Mesenchymal stem cell (in vitro differentiated cells and primary cell): ENCODE measurements at regions not wholly inside any gene's neighbourhood (a gene's known extent, or its start where the extent isn't known, plus 50 kb on each side); places are given as distances from the start of the nearest gene placed in this dataset.
"Not testable (repeated sequence)": the region's sequence is repeated elsewhere in the genome, so short reads cannot be mapped to it uniquely, and the experiment has no call there.

Experiments used
- DNase-seq: peaks from one replicate; pipeline ENCODE4 v3.0.0-alpha.2; 2013
- H2AFZ ChIP-seq: one replicate; pipeline ENCODE4 v1.6.1; 2013; ENCODE audit warnings: low read depth, mild to moderate bottlenecking, control low read depth, inconsistent platforms, low read length, moderate library complexity
- H2AK5ac ChIP-seq: 2 replicates; pipeline ENCODE4 v1.6.1; 2013; ENCODE audit warnings: low read length, moderate library complexity, mild to moderate bottlenecking, inconsistent platforms; ENCODE audit not compliant: severe bottlenecking
- H2BK120ac ChIP-seq: one replicate; pipeline ENCODE4 v1.6.1; 2013; ENCODE audit warnings: low read depth, mild to moderate bottlenecking, inconsistent platforms, low read length, moderate library complexity
- H2BK12ac ChIP-seq, 2 experiments: one replicate each; pipeline ENCODE4 v1.6.1; 2013; ENCODE audit warnings: inconsistent platforms in 2 of 2, low read length in 2 of 2, mild to moderate bottlenecking in 2 of 2, moderate library complexity in 2 of 2, control low read depth in 1 of 2
- H2BK15ac ChIP-seq: one replicate; pipeline ENCODE4 v1.6.1; 2013; ENCODE audit warnings: mild to moderate bottlenecking, low read depth, inconsistent platforms; ENCODE audit not compliant: poor library complexity, severe bottlenecking
- H2BK5ac ChIP-seq: 2 replicates; pipeline ENCODE4 v1.6.1; 2013; ENCODE audit warnings: low read depth, mild to moderate bottlenecking, low read length, control low read depth, inconsistent platforms; ENCODE audit not compliant: poor library complexity, severe bottlenecking
- H3K14ac ChIP-seq, 2 experiments: one replicate each; pipeline ENCODE4 v1.6.1; 2013; ENCODE audit warnings: inconsistent platforms in 2 of 2, low read length in 2 of 2, control low read depth in 1 of 2, mild to moderate bottlenecking in 1 of 2, moderate library complexity in 1 of 2
- H3K18ac ChIP-seq, 2 experiments: one replicate each; pipeline ENCODE4 v1.6.1; 2013; ENCODE audit warnings: inconsistent platforms in 2 of 2, low read length in 2 of 2, control low read depth in 1 of 2, low read depth in 1 of 2, mild to moderate bottlenecking in 1 of 2
- H3K23ac ChIP-seq, 2 experiments: one replicate each; pipeline ENCODE4 v1.6.1; 2013; ENCODE audit warnings: inconsistent platforms in 2 of 2, low read length in 2 of 2, mild to moderate bottlenecking in 2 of 2, moderate library complexity in 2 of 2, control low read depth in 1 of 2
- H3K27ac ChIP-seq: 2 replicates; pipeline ENCODE4 v1.5.1; 2013; ENCODE audit warnings: mild to moderate bottlenecking, moderate library complexity, low read length, control low read depth, inconsistent platforms; ENCODE audit not compliant: poor library complexity, severe bottlenecking
- H3K27me3 ChIP-seq, 2 experiments: 2 replicates each; pipeline versions ENCODE4 v1.6.1 to v1.7.0; 2013; ENCODE audit warnings: low read length in 2 of 2, mild to moderate bottlenecking in 2 of 2, moderate library complexity in 2 of 2, control low read depth in 1 of 2, inconsistent platforms in 1 of 2; ENCODE audit not compliant: control insufficient read depth in 1 of 2, insufficient read depth in 1 of 2
- H3K36me3 ChIP-seq, 2 experiments: 2 replicates each; pipeline versions ENCODE4 v1.6.1 to v1.7.0; 2013; ENCODE audit warnings: low read length in 2 of 2, control low read depth in 1 of 2, inconsistent platforms in 1 of 2, low read depth in 1 of 2, mild to moderate bottlenecking in 1 of 2; ENCODE audit not compliant: insufficient read depth in 2 of 2, control insufficient read depth in 1 of 2
- H3K4ac ChIP-seq, 2 experiments: one replicate each; pipeline ENCODE4 v1.6.1; 2013; ENCODE audit warnings: inconsistent platforms in 2 of 2, low read length in 2 of 2, mild to moderate bottlenecking in 2 of 2, moderate library complexity in 2 of 2, control low read depth in 1 of 2, low read depth in 1 of 2
- H3K4me1 ChIP-seq: 2 replicates; pipeline ENCODE4 v1.6.1; 2013; ENCODE audit warnings: low read depth, low read length, control low read depth; ENCODE audit not compliant: control insufficient read depth, insufficient read depth
- H3K4me2 ChIP-seq: 2 replicates; pipeline ENCODE4 v1.6.1; 2013; ENCODE audit warnings: low read length, mild to moderate bottlenecking, inconsistent platforms; ENCODE audit not compliant: poor library complexity, severe bottlenecking
- H3K4me3 ChIP-seq, 2 experiments: 2 replicates each; pipeline versions ENCODE4 v1.5.1 to v1.7.0; 2013; ENCODE audit warnings: low read length in 2 of 2, mild to moderate bottlenecking in 2 of 2, control low read depth in 1 of 2, low read depth in 1 of 2; ENCODE audit not compliant: insufficient read depth in 1 of 2
- H3K79me1 ChIP-seq: replicated peaks from 2 replicates; pipeline ENCODE4 v1.6.1; 2013; ENCODE audit warnings: mild to moderate bottlenecking, control low read depth, low read length, inconsistent platforms; ENCODE audit not compliant: poor library complexity, severe bottlenecking
- H3K9ac ChIP-seq: 2 replicates; pipeline ENCODE4 v1.7.0; 2013; ENCODE audit warnings: mild to moderate bottlenecking, low read length, moderate library complexity
- H3K9me3 ChIP-seq: 2 replicates; pipeline ENCODE4 v1.7.0; 2013; ENCODE audit warnings: mild to moderate bottlenecking, low read length; ENCODE audit not compliant: control insufficient read depth
- H4K8ac ChIP-seq: one replicate; pipeline ENCODE4 v1.6.1; 2013; ENCODE audit warnings: inconsistent platforms, mild to moderate bottlenecking, low read length, moderate library complexity
- H4K91ac ChIP-seq: one replicate; pipeline ENCODE4 v1.6.1; 2013; ENCODE audit warnings: mild to moderate bottlenecking, low read length, inconsistent platforms
- WGBS: methylation state at CpG from one replicate; pipeline ENCODE4 v1.1.7; 2013; ENCODE audit warnings: mixed read lengths; 5-methylcytosine and 5-hydroxymethylcytosine counted together

GRCh38 chr13:50747737-50748350 lies 95.6 kb downstream of the DLEU7 start:
- H3K4me1 ChIP-seq: no peaks in the 10 kb centered on the region
- DNase-seq: no peak
- no CpG with 5 or more reads among the region's 3 CpGs for WGBS
- no peaks in the 10 kb centered on the region for H3K36me3 ChIP-seq
- H3K9ac ChIP-seq: no peak overlapping the region
- no peak overlapping the region for H2BK15ac ChIP-seq
- no peak overlapping the region for H2BK5ac ChIP-seq
- H3K27ac ChIP-seq: no peak overlapping the region
- no peak overlapping the region for H2AK5ac ChIP-seq
- no peaks in the 10 kb centered on the region for H3K79me1 ChIP-seq
- no peak overlapping the region for H3K4me3 ChIP-seq
- no peak overlapping the region for H3K14ac ChIP-seq
- H4K91ac ChIP-seq: no peak overlapping the region
- no peak overlapping the region for H3K4ac ChIP-seq
- no peak overlapping the region for H2BK12ac ChIP-seq
- H3K27me3 ChIP-seq: peaks cover 0 to 4% of the 10 kb centered on the region in 2 experiments
- no peak overlapping the region for H3K18ac ChIP-seq
- H2BK120ac ChIP-seq: no peak overlapping the region
- H3K4me2 ChIP-seq: no peak overlapping the region
- H2AFZ ChIP-seq: no peak overlapping the region
- no peaks in the 10 kb centered on the region for H3K9me3 ChIP-seq
- no peak overlapping the region for H4K8ac ChIP-seq
- H3K23ac ChIP-seq: no peak overlapping the region

DNA sequence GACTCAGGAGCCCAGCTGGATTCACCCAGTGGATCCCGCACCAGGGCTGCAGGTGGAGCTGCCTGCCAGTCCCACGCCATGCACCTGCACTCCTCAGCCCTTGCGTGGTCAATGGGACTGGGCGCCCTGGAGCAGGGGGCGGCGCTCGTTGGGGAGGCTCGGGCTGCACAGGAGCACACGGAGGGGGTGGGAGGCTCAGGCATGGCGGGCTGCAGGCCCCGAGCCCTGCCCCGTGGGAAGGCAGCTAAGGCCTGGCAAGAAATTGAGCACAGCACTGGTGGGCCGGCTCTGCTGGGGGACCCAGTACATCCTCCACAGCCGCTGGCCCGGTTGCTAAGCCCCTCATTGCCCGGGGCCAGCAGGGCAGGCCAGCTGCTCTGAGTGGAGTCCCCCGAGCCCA lies 90.3 kb downstream of the DLEU7 start:
- not testable (repeated sequence) for H3K27me3 ChIP-seq, H4K8ac ChIP-seq, H2AFZ ChIP-seq, H3K9ac ChIP-seq, DNase-seq, H3K9me3 ChIP-seq, H2BK5ac ChIP-seq, H3K79me1 ChIP-seq, H4K91ac ChIP-seq, H2BK120ac ChIP-seq, H2BK15ac ChIP-seq, H3K14ac ChIP-seq, H2AK5ac ChIP-seq, H3K18ac ChIP-seq, H3K36me3 ChIP-seq, H2BK12ac ChIP-seq, H3K4me2 ChIP-seq, H3K4me1 ChIP-seq, H3K4ac ChIP-seq, H3K23ac ChIP-seq, H3K27ac ChIP-seq, H3K4me3 ChIP-seq
- WGBS: 97% methylated on average over 17 of the region's 17 CpGs

GRCh38 chr13:50755862-50756685 lies 87.4 kb downstream of the DLEU7 start:
- not testable (repeated sequence) for H2BK120ac ChIP-seq, H4K91ac ChIP-seq, H3K14ac ChIP-seq, H3K9me3 ChIP-seq, H3K4me1 ChIP-seq, H2BK12ac ChIP-seq, H2BK15ac ChIP-seq, H3K23ac ChIP-seq, H3K4me2 ChIP-seq, H3K36me3 ChIP-seq, H3K79me1 ChIP-seq, DNase-seq, H3K27ac ChIP-seq, H3K4ac ChIP-seq, H3K4me3 ChIP-seq, H2BK5ac ChIP-seq, H2AFZ ChIP-seq, H4K8ac ChIP-seq, H2AK5ac ChIP-seq, H3K18ac ChIP-seq, H3K9ac ChIP-seq, H3K27me3 ChIP-seq
- 89% methylated on average over 8 of the region's 8 CpGs for WGBS

DNA sequence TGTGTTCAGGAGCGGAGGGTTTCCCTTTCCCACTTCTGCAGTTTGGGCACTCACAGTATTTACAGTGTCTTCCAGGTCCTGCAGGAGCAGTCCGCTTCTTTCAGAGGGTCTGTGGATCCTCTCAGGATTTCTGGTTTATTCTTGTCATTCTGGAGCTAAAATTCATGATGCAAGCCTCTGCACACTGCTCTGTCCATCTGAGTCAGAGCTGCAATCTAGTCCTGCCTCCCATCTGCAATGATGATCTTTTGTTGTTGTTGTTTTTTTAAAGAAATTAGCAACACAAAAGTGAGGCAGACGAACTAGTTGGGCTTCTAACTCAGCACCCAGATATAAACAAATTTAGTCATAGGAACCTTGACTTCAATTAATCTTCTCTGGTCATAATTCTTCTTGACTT lies 86.5 kb downstream of the DLEU7 start:
- DNase-seq: peak; percentile 22
- Histone ChIP-seq H3K4me2 (no peak overlapping the region), H3K4ac (no peak overlapping the region), H3K9ac (no peak overlapping the region), H2BK5ac (no peak overlapping the region), H4K91ac (no peak overlapping the region), H3K27me3 (no peaks in the 10 kb centered on the region), H3K79me1 (no peaks in the 10 kb centered on the region), H3K36me3 (no peaks in the 10 kb centered on the region), H3K23ac (no peak overlapping the region), H3K9me3 (peaks cover 8% of the 10 kb centered on the region), H3K27ac (no peak overlapping the region), H2BK12ac (no peak overlapping the region), H2AFZ (no peak overlapping the region), H3K18ac (no peak overlapping the region), H2BK120ac (no peak overlapping the region), H2AK5ac (no peak overlapping the region), H2BK15ac (no peak overlapping the region), H4K8ac (no peak overlapping the region), H3K14ac (no peak overlapping the region), H3K4me1 (no peaks in the 10 kb centered on the region), H3K4me3 (no peak overlapping the region)
- 100% methylated on average over 2 of the region's 3 CpGs for WGBS
